ENCODE measurements at regions not wholly inside any gene's neighbourhood (a gene's known extent, or its start where the extent isn't known, plus 50 kb on each side); places are given as distances from the start of the nearest gene placed in this dataset.

- Mint-ChIP-seq H3K4me3 (no peak overlapping the region), H3K9me3 (no peaks in the 10 kb centered on the region), H3K27ac (no peak overlapping the region), H3K36me3 (ENCODE audit: low read depth) (no peaks in the 10 kb centered on the region), H3K27me3 (ENCODE audit: low read depth) (no peaks in the 10 kb centered on the region), H3K4me1 (no peaks in the 10 kb centered on the region)
- TF ChIP-seq CTCF (IDR thresholded peaks at IDR 0.05; ENCODE audit: unreplicated experiment in 3 of 3), result no peak
Observed at GRCh38 chr2:155662224-155662623, 670.3 kb downstream of the NR4A2 start.

- H3K4me3 Mint-ChIP-seq, result no peak overlapping the region
- no peaks in the 10 kb centered on the region for H3K27me3 Mint-ChIP-seq (ENCODE audit: low read depth)
- no peak overlapping the region for H3K27ac Mint-ChIP-seq
- H3K36me3 Mint-ChIP-seq (ENCODE audit: low read depth), result no peaks in the 10 kb centered on the region
- peaks cover 6% of the 10 kb centered on the region for H3K4me1 Mint-ChIP-seq
- no peak for TF ChIP-seq CTCF (IDR thresholded peaks at IDR 0.05; ENCODE audit: unreplicated experiment in 3 of 3)
- no peaks in the 10 kb centered on the region for H3K9me3 Mint-ChIP-seq
Observed at GRCh38 chr2:155653176-155653575, 679.3 kb downstream of the NR4A2 start.

GRCh38 chr2:155651851-155652250 is 680.7 kb downstream of the NR4A2 start:
- peaks cover 6% of the 10 kb centered on the region for H3K4me1 Mint-ChIP-seq
- no peak for TF ChIP-seq CTCF (IDR thresholded peaks at IDR 0.05; ENCODE audit: unreplicated experiment in 3 of 3)
- H3K36me3 Mint-ChIP-seq (ENCODE audit: low read depth), result no peaks in the 10 kb centered on the region
- H3K27ac Mint-ChIP-seq, result no peak overlapping the region
- H3K9me3 Mint-ChIP-seq, result no peaks in the 10 kb centered on the region
- H3K4me3 Mint-ChIP-seq, result no peak overlapping the region
- H3K27me3 Mint-ChIP-seq (ENCODE audit: low read depth), result no peaks in the 10 kb centered on the region

GRCh38 chr2:155645791-155646190 is 686.7 kb downstream of the NR4A2 start:
- H3K9me3 Mint-ChIP-seq, result no peaks in the 10 kb centered on the region
- H3K4me1 Mint-ChIP-seq, result no peaks in the 10 kb centered on the region
- no peak overlapping the region for H3K4me3 Mint-ChIP-seq
- no peaks in the 10 kb centered on the region for H3K36me3 Mint-ChIP-seq (ENCODE audit: low read depth)
- no peak for TF ChIP-seq CTCF (IDR thresholded peaks at IDR 0.05; ENCODE audit: unreplicated experiment in 3 of 3)
- H3K27me3 Mint-ChIP-seq (ENCODE audit: low read depth), result peaks cover 4% of the 10 kb centered on the region
- H3K27ac Mint-ChIP-seq, result no peak overlapping the region

- Mint-ChIP-seq H3K36me3 (ENCODE audit: low read depth) (no peaks in the 10 kb centered on the region), H3K4me3 (no peak overlapping the region), H3K27ac (no peak overlapping the region), H3K27me3 (ENCODE audit: low read depth) (peaks cover 4% of the 10 kb centered on the region), H3K9me3 (no peaks in the 10 kb centered on the region), H3K4me1 (no peaks in the 10 kb centered on the region)
- TF ChIP-seq CTCF (IDR thresholded peaks at IDR 0.05; ENCODE audit: unreplicated experiment in 3 of 3), result no peak
Observed at GRCh38 chr2:155643056-155643775, 689.3 kb downstream of the NR4A2 start.

GRCh38 chr2:155633887-155634570 is 698.5 kb downstream of the NR4A2 start:
- H3K36me3 Mint-ChIP-seq (ENCODE audit: low read depth), result no peaks in the 10 kb centered on the region

More at GRCh38 chr2:155633887-155634570, 698.5 kb downstream of the NR4A2 start:
- no peak for TF ChIP-seq CTCF (IDR thresholded peaks at IDR 0.05; ENCODE audit: unreplicated experiment in 3 of 3)
- H3K27me3 Mint-ChIP-seq (ENCODE audit: low read depth), result no peaks in the 10 kb centered on the region
- no peak overlapping the region for H3K4me3 Mint-ChIP-seq
- peaks cover 11% of the 10 kb centered on the region for H3K4me1 Mint-ChIP-seq
- no peaks in the 10 kb centered on the region for H3K9me3 Mint-ChIP-seq
- H3K27ac Mint-ChIP-seq, result no peak overlapping the region
